T follicular helper cell (primary cell): ENCODE measurements at regions not wholly inside any gene's neighbourhood (a gene's known extent, or its start where the extent isn't known, plus 50 kb on each side); places are given as distances from the start of the nearest gene placed in this dataset.

Source experiments
- DNase-seq: peaks from one replicate; pipeline ENCODE4 v3.0.0-alpha.2; 2020; ENCODE audit warnings: low read depth

GRCh38 chr10:31582365-31583052, 263.5 kb downstream of the ZEB1 start:
- no peak for DNase-seq

GRCh38 chr10:31581741-31582323, 262.8 kb downstream of the ZEB1 start:
- no peak for DNase-seq

GRCh38 chr10:31580646-31581045, 261.6 kb downstream of the ZEB1 start:
- DNase-seq, result no peak
